GM12878 (cell line): ENCODE measurements at regions not wholly inside any gene's neighbourhood (a gene's known extent, or its start where the extent isn't known, plus 50 kb on each side); places are given as distances from the start of the nearest gene placed in this dataset.

ENCODE experiments used
- ATAC-seq: fragments of 200-7000 bp; cut with Tn5 transposase; 3 replicates; pipeline ENCODE4 v1.9.1; 2020; ENCODE audit warnings: mild to moderate bottlenecking, moderate library complexity
- BruUV-seq: library from RNA; stranded (reverse); fragments of 400-500 nt; replicated peaks from 2 replicates; lab custom pipeline; 2021; lab: Mats Ljungman, UMichigan
- CTCF ChIA-PET: fragments of 300-600 bp; sonication (Branson Sonifier 250); formaldehyde crosslinking; extraction: SDS; loops from one replicate; lab custom pipeline; 2021; ENCODE audit warnings: inconsistent platforms; lab: Yijun Ruan, JAX
- POLR2A ChIA-PET: fragments of 350-600 bp; formaldehyde crosslinking; extraction: SDS; loops from one replicate; lab custom pipeline; 2021; ENCODE audit warnings: inconsistent platforms; lab: Charles Lee
- RAD21 ChIA-PET: fragments of 300-600 bp; sonication (Branson Sonifier 250); formaldehyde crosslinking; loops from one replicate; lab custom pipeline; 2023; ENCODE audit warnings: antibody characterized with exemption; ENCODE audit not compliant: unreplicated experiment; lab: Charles Lee
- SMC1A ChIA-PET: fragments of 300-600 bp; sonication (Branson Sonifier 250); formaldehyde crosslinking; loops from one replicate; lab custom pipeline; 2023; ENCODE audit not compliant: unreplicated experiment, uncharacterized antibody; lab: Charles Lee
- DNase-seq: peaks from one replicate; pipeline ENCODE4 v3.0.0-alpha.2; 2011; ENCODE audit warnings: low read depth, low spot score
- FAIRE-seq: peaks from 3 replicates; lab custom pipeline; 2011; peaks lifted over from hg19 to GRCh38; lab: Jason Lieb, UNC
- H2AFZ ChIP-seq: 2 replicates; pipeline ENCODE4 v1.6.0; 2011; ENCODE audit warnings: low read depth, low read length, control low read depth; ENCODE audit not compliant: control insufficient read depth
- H3K27ac ChIP-seq: 2 replicates; pipeline ENCODE4 v1.5.1; 2011; ENCODE audit warnings: control low read depth; ENCODE audit not compliant: control insufficient read depth, insufficient read depth
- H3K27me3 ChIP-seq, 2 experiments: replicated peaks in 1 of 2; 2 replicates each; pipeline versions ENCODE4 v1.6.0 to v1.6.1; 2011; ENCODE audit warnings: low read length in 1 of 2; ENCODE audit not compliant: control insufficient read depth in 2 of 2, insufficient read depth in 2 of 2
- H3K36me3 ChIP-seq, 2 experiments: 2 replicates each; pipeline ENCODE4 v1.5.1; 2011; ENCODE audit warnings: low read length in 1 of 2; ENCODE audit not compliant: control insufficient read depth in 2 of 2, insufficient read depth in 2 of 2
- H3K4me1 ChIP-seq: 2 replicates; pipeline ENCODE4 v1.6.1; 2011; ENCODE audit warnings: mild to moderate bottlenecking, low read length, moderate library complexity, mixed read lengths; ENCODE audit not compliant: control insufficient read depth, insufficient read depth
- H3K4me2 ChIP-seq: 2 replicates; pipeline ENCODE4 v1.6.0; 2011; ENCODE audit warnings: control low read depth; ENCODE audit not compliant: control insufficient read depth, insufficient read depth
- H3K4me3 ChIP-seq: fragments of 200-600 bp; sonication (generic); 2 replicates; pipeline ENCODE4 v1.5.1; 2016
- H3K79me2 ChIP-seq: 2 replicates; pipeline ENCODE4 v1.6.0; 2011; ENCODE audit warnings: low read length; ENCODE audit not compliant: control insufficient read depth, insufficient read depth
- H3K9ac ChIP-seq: 2 replicates; pipeline ENCODE4 v1.8.0; 2011; ENCODE audit warnings: low read length, control low read depth, mixed read lengths; ENCODE audit not compliant: control insufficient read depth, insufficient read depth
- H3K9me3 ChIP-seq: replicated peaks from 3 replicates; pipeline ENCODE4 v1.5.1; 2011; ENCODE audit warnings: mild to moderate bottlenecking, low read length; ENCODE audit not compliant: control insufficient read depth, insufficient read depth
- H4K20me1 ChIP-seq: 2 replicates; pipeline ENCODE4 v1.6.0; 2011; ENCODE audit not compliant: control insufficient read depth, insufficient read depth
- ATF7 ChIP-seq: fragments of 450-650 bp; IDR thresholded peaks from 2 replicates; pipeline ENCODE4 v1.6.1; 2016; ENCODE audit warnings: low read depth, mild to moderate bottlenecking
- BCLAF1 ChIP-seq: fragments of 450-650 bp; IDR thresholded peaks from 2 replicates; pipeline ENCODE4 v1.6.1; 2017; ENCODE audit warnings: antibody characterized with exemption, mild to moderate bottlenecking, moderate library complexity
- BHLHE40 ChIP-seq, 2 experiments: fragments of 450-650 bp in 1 of 2; IDR thresholded peaks; 2 replicates each; pipeline ENCODE4 v1.6.1; 2011 to 2017; ENCODE audit warnings: low read depth in 2 of 2, borderline replicate concordance in 1 of 2, improper control_type of control experiment in 1 of 2, low read length in 1 of 2, mild to moderate bottlenecking in 1 of 2
- E2F4 ChIP-seq: IDR thresholded peaks from 2 replicates; pipeline ENCODE4 v1.6.1; 2012; ENCODE audit warnings: low read depth, low read length, improper control_type of control experiment
- FOXM1 ChIP-seq: IDR thresholded peaks from 2 replicates; pipeline ENCODE4 v1.6.1; 2012; ENCODE audit warnings: low read depth, mild to moderate bottlenecking, inconsistent platforms, low read length, moderate library complexity
- NBN ChIP-seq: fragments of 450-650 bp; IDR thresholded peaks from 2 replicates; pipeline ENCODE4 v1.6.1; 2016
- NFIC ChIP-seq: IDR thresholded peaks from 2 replicates; pipeline ENCODE4 v1.6.1; 2012; ENCODE audit warnings: low read depth, mild to moderate bottlenecking, inconsistent platforms, low read length, moderate library complexity
- POLR2A ChIP-seq: IDR thresholded peaks from 2 replicates; pipeline ENCODE4 v1.6.1; 2011; ENCODE audit warnings: low read depth, mild to moderate bottlenecking, low read length
- PRDM15 ChIP-seq: fragments of 450-650 bp; formaldehyde crosslinking; IDR thresholded peaks from 2 replicates; pipeline ENCODE4 v1.4.0; 2020; ENCODE audit warnings: mild to moderate bottlenecking, moderate library complexity
- REST ChIP-seq: IDR thresholded peaks from 2 replicates; pipeline ENCODE4 v1.6.1; 2012; ENCODE audit warnings: mild to moderate bottlenecking, low read depth, low read length
- SUZ12 ChIP-seq: fragments of 200-600 bp; sonication (generic); IDR thresholded peaks from one replicate; pipeline ENCODE4 v1.6.1; 2018; ENCODE audit warnings: antibody characterized with exemption, mild to moderate bottlenecking; ENCODE audit not compliant: unreplicated experiment
- TCF7 ChIP-seq: IDR thresholded peaks from 2 replicates; pipeline ENCODE4 v1.6.1; 2014; ENCODE audit warnings: antibody characterized with exemption, borderline replicate concordance
- WGBS: methylation state at CpG from one replicate; pipeline ENCODE4 v1.1.6; 2016; ENCODE audit warnings: low lambda C conversion rate; ENCODE audit not compliant: insufficient replicate concordance, insufficient coverage; ENCODE audit errors: missing lambda C conversion rate; 5-methylcytosine and 5-hydroxymethylcytosine counted together
- in situ Hi-C: fragments of 300-500 bp; cut with MboI; formaldehyde crosslinking; loops from 9 replicates; pipeline ENCODE4 v1.14.3; 2018; ENCODE audit warnings: mixed read lengths
- intact Hi-C: fragments of 100-400 bp; cut with micrococcal nuclease; formaldehyde crosslinking; loops from one replicate; pipeline ENCODE4 v1.14.2; 2022; ENCODE audit not compliant: unreplicated experiment

GRCh38 chr3:30523366-30523765 lies 83.0 kb upstream of the TGFBR2 start (continued):
- no peak for TF ChIP-seq BCLAF1
- TF ChIP-seq NBN = no peak
- TF ChIP-seq E2F4 = no peak

- H3K27me3 ChIP-seq = no peaks in the 10 kb centered on the region
- H3K79me2 ChIP-seq = no peaks in the 10 kb centered on the region
- in situ Hi-C loops (no loop called here), intact Hi-C loops (no loop called here)
- no TSS peak for BruUV-seq
- no peak for ATAC-seq
- no peak overlapping the region for H3K4me3 ChIP-seq
- POLR2A ChIA-PET = no interaction called here
- no peaks in the 10 kb centered on the region for H3K4me1 ChIP-seq
- no peak for FAIRE-seq
- SMC1A ChIA-PET = no interaction called here
- no peak for DNase-seq
- H4K20me1 ChIP-seq = no peaks in the 10 kb centered on the region
- CTCF ChIA-PET = no interaction called here
- no peak overlapping the region for H3K27ac ChIP-seq
- no peak overlapping the region for H3K4me2 ChIP-seq
- no peaks in the 10 kb centered on the region for H3K36me3 ChIP-seq
- WGBS = 56% methylated on average over 4 of the region's 4 CpGs
- no peak overlapping the region for H2AFZ ChIP-seq
- H3K9ac ChIP-seq = no peak overlapping the region
- RAD21 ChIA-PET = no interaction called here
- no peaks in the 10 kb centered on the region for H3K9me3 ChIP-seq
- TF ChIP-seq PRDM15 (CRISPR knock-in tag) (no peak), NFIC (no peak), FOXM1 (no peak), SUZ12 (no peak), TCF7 (no peak), ATF7 (no peak), BHLHE40 (IDR thresholded peaks at IDR 0.05; ENCODE audit: borderline replicate concordance in 1 of 2, low read depth in 2 of 2, low read length in 1 of 2) (no peak), REST (no peak), POLR2A (no peak)
These were observed 81.9 kb upstream of the TGFBR2 start for GRCh38 chr3:30524357-30525040.
